NCI-H146 (cell line): ENCODE measurements at regions not wholly inside any gene's neighbourhood (a gene's known extent, or its start where the extent isn't known, plus 50 kb on each side); places are given as distances from the start of the nearest gene placed in this dataset.

Experiments
- DNase-seq: peaks from one replicate; lab custom pipeline; 2025; lab: John Stamatoyannopoulos, UW

GRCh38 chr12:112559784-112560183, 141.0 kb downstream of the PTPN11 start:
- no peak for DNase-seq

GRCh38 chr12:112564160-112564784, 145.5 kb downstream of the PTPN11 start:
- no peak for DNase-seq

GRCh38 chr12:112568641-112569040, 149.9 kb downstream of the PTPN11 start:
- DNase-seq, result no peak

GRCh38 chr12:112570096-112570495, 151.3 kb downstream of the PTPN11 start:
- DNase-seq, result no peak

GRCh38 chr12:112573141-112573540, 154.4 kb downstream of the PTPN11 start:
- no peak for DNase-seq

GRCh38 chr12:112574896-112575558, 156.3 kb downstream of the PTPN11 start:
- no peak for DNase-seq

GRCh38 chr12:112575559-112576067, 156.9 kb downstream of the PTPN11 start:
- no peak for DNase-seq

GRCh38 chr12:112577473-112578329, 159.0 kb downstream of the PTPN11 start:
- peak; percentile 96 for DNase-seq

- no peak for DNase-seq
These were observed 165.5 kb downstream of the PTPN11 start for GRCh38 chr12:112584266-112584722.

- DNase-seq, result no peak
These were observed 167.5 kb downstream of the PTPN11 start for GRCh38 chr12:112586148-112586783.

- no peak for DNase-seq
These were observed 170.5 kb downstream of the PTPN11 start for GRCh38 chr12:112589275-112589674.

- no peak for DNase-seq
These were observed 171.5 kb downstream of the PTPN11 start for GRCh38 chr12:112590281-112590680.

- no peak for DNase-seq
These were observed 172.7 kb downstream of the PTPN11 start for GRCh38 chr12:112591488-112591887.

GRCh38 chr12:112595410-112595809, 176.7 kb downstream of the PTPN11 start:
- no peak for DNase-seq

GRCh38 chr12:112597986-112598385, 179.2 kb downstream of the PTPN11 start:
- DNase-seq, result no peak

- DNase-seq, result no peak
These were observed 179.9 kb downstream of the PTPN11 start for GRCh38 chr12:112598626-112599025.

- no peak for DNase-seq
These were observed 181.1 kb downstream of the PTPN11 start for GRCh38 chr12:112599871-112600270.

GRCh38 chr12:112602150-112602549, 183.4 kb downstream of the PTPN11 start:
- DNase-seq, result no peak

GRCh38 chr12:112606611-112607365, 184.8 kb upstream of the RPH3A start:
- no peak for DNase-seq

GRCh38 chr12:112607427-112607826, 184.1 kb upstream of the RPH3A start:
- DNase-seq, result no peak

GRCh38 chr12:112611908-112612307, 179.6 kb upstream of the RPH3A start:
- no peak for DNase-seq
